ENCODE measurements at regions not wholly inside any gene's neighbourhood (a gene's known extent, or its start where the extent isn't known, plus 50 kb on each side); places are given as distances from the start of the nearest gene placed in this dataset.

DNA sequence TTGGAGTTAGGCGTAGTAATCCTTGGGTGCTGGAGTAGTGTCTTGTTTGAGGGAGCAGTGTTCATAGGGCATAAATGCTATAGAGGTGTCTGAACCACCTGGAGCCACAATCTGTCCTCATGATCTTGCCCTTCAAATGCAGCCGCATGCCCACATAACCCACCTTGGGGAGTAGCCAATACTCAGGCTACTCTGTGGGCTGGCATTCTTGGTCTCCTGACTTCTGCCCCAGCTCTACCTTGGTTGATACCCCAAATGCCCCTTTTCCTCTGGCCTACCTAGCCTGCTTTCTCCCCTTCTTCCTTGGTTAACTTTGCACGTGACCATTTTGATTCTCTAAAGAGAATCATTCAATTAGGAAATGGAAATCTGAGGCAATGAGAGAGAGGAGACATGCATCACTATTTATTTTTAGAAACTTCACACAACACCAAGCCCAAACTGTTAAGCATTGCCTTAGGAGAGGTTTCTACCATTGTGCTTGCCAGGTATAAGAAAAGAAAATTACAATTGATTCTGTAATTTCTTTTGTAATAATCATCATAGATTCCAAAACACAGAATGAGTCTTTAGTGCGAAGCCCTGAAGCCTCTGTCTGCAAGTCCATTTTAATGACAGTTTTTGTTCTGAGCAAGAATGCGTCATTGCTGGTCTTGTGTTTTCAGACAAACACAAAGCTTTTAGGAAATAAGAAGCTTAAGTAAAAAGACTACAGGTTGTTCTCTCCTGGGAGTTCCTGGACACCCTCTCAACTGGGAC lies 135.2 kb downstream of the C9orf152 start:
- Histone ChIP-seq H3K4me3 (ENCODE audit: low read length) (no peak overlapping the region), H3K4me2 (ENCODE audit: low read length) (no peak overlapping the region), H3K27me3 (ENCODE audit: control insufficient read depth, insufficient read depth, low read length) (no peaks in the 10 kb centered on the region), H3K9me3 (replicated peaks; ENCODE audit: low read length) (no peaks in the 10 kb centered on the region), H3K4me1 (ENCODE audit: control insufficient read depth, insufficient read depth, low read length) (peaks cover 43% of the 10 kb centered on the region), H3K36me3 (ENCODE audit: insufficient read depth, low read length) (peaks cover 6% of the 10 kb centered on the region), H3K9ac (ENCODE audit: low read depth, low read length) (no peak overlapping the region)

DNA sequence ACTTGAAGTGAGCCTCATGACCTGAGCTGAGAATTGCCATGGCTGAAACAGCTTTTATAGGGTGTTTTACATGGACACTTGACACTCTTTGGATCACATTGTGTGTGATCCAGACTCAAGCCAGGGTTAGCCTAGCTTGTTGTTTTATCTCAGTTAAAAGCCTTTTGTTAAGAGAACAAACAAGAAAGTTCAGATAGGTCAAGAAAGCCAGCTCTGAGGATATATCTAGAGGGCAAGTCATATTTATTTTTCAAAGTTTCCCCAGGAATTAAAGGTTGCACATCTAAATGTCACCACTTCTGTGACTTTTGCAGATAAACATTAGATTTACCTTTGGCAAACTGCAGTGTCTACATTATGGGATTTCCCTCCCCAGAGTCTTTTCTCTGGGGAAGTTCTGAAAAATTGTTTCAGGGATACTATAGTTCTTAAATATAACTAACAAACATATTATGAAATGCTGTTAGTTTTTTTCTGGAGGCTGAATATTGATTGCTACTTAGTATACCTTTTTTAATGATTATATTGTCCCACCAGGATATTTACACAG lies 134.5 kb downstream of the C9orf152 start:
- peaks cover 39% of the 10 kb centered on the region for H3K4me1 ChIP-seq (ENCODE audit: control insufficient read depth, insufficient read depth, low read length)
- H3K4me2 ChIP-seq (ENCODE audit: low read length) = no peak overlapping the region
- H3K9me3 ChIP-seq (replicated peaks; ENCODE audit: low read length) = no peaks in the 10 kb centered on the region
- no peaks in the 10 kb centered on the region for H3K27me3 ChIP-seq (ENCODE audit: control insufficient read depth, insufficient read depth, low read length)
- H3K9ac ChIP-seq (ENCODE audit: low read depth, low read length) = no peak overlapping the region
- peaks cover 6% of the 10 kb centered on the region for H3K36me3 ChIP-seq (ENCODE audit: insufficient read depth, low read length)
- H3K4me3 ChIP-seq (ENCODE audit: low read length) = no peak overlapping the region

DNA sequence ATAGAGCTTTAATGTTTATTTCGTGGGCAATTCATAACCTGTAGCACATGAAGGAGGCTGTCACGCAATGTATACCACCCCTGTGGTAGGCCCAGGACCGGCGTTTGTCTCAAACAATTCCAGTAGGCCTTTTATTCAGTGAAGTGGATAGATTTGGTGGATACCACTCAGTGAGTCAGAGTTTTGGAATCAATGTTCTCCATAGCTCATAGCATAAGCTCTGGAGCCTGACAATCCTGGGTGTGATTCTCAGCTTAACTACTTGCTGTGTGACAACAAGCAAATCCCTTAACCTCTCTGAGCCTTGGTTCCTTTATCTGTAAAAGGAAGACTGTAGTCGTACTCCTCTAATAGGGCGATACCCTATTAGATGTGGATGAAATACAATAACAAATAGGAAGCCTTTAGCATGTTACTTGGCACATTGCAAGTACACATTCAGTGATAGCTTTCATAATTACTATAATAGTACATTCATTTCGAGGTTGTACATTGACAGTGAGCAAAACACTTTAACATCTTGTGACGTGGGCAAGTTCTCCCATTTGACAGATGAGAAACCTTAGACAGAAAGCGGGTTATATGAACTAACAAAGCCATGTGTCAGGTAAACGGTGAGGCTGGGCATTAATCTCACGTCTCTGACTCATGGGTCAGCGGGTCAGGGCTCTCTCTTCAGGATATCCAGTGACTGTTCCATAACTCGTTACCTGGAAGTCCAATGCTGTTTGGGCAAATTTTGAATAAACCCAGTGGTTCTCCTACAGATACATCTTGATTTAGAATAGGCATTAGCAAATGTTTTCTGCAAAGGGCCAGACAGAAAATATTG lies 130.8 kb downstream of the C9orf152 start:
- Histone ChIP-seq H3K4me2 (ENCODE audit: low read length) (no peak overlapping the region), H3K27me3 (ENCODE audit: control insufficient read depth, insufficient read depth, low read length) (no peaks in the 10 kb centered on the region), H3K9ac (ENCODE audit: low read depth, low read length) (no peak overlapping the region), H3K36me3 (ENCODE audit: insufficient read depth, low read length) (peaks cover 6% of the 10 kb centered on the region), H3K4me1 (ENCODE audit: control insufficient read depth, insufficient read depth, low read length) (peaks cover 30% of the 10 kb centered on the region), H3K9me3 (replicated peaks; ENCODE audit: low read length) (no peaks in the 10 kb centered on the region), H3K4me3 (ENCODE audit: low read length) (no peak overlapping the region)

DNA sequence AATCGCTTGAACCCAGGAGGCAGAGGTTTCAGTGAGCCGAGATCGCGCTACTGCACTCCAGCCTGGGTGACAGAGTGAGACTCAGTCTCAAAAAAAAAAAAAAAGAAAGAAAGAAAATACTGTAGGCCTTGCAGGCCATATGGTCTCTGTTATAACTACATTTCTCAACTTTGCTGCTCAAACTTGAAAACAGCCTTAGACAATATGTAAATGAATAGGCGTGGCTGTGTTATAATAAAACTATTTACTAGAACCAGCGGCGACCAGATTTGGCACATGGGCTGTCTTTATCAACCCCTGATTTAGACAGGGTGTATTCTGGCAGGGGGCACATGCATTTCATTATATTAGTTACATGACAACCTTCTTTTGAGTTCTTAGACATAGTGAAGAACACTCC lies 130.0 kb downstream of the C9orf152 start:
- peaks cover 36% of the 10 kb centered on the region for H3K4me1 ChIP-seq (ENCODE audit: control insufficient read depth, insufficient read depth, low read length)
- no peak overlapping the region for H3K4me2 ChIP-seq (ENCODE audit: low read length)
- H3K27me3 ChIP-seq (ENCODE audit: control insufficient read depth, insufficient read depth, low read length) = no peaks in the 10 kb centered on the region
- H3K9ac ChIP-seq (ENCODE audit: low read depth, low read length) = no peak overlapping the region
- peaks cover 6% of the 10 kb centered on the region for H3K36me3 ChIP-seq (ENCODE audit: insufficient read depth, low read length)
- no peaks in the 10 kb centered on the region for H3K9me3 ChIP-seq (replicated peaks; ENCODE audit: low read length)
- no peak overlapping the region for H3K4me3 ChIP-seq (ENCODE audit: low read length)

DNA sequence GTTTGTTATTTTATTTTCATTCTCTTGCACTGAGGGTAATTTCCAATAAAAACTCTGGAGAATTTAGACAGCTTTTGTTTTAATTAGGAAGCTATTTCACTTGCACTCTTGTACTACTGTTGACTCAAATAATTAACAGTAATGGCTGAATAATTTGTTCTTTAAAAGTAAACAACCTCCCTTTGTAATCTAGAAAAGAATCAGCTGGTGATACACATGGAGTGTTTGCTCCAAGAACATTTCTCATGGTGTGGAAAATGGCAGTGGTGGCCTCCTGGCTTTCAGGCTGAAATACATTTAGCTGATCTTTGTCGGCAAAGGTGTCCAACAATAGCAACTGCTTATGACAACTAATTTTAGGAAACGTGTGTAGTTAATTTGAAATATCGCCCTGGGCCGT lies 129.4 kb downstream of the C9orf152 start:
- Histone ChIP-seq H3K4me1 (ENCODE audit: control insufficient read depth, insufficient read depth, low read length) (peaks cover 34% of the 10 kb centered on the region), H3K36me3 (ENCODE audit: insufficient read depth, low read length) (peaks cover 6% of the 10 kb centered on the region), H3K4me2 (ENCODE audit: low read length) (no peak overlapping the region), H3K4me3 (ENCODE audit: low read length) (no peak overlapping the region), H3K9me3 (replicated peaks; ENCODE audit: low read length) (no peaks in the 10 kb centered on the region), H3K9ac (ENCODE audit: low read depth, low read length) (no peak overlapping the region), H3K27me3 (ENCODE audit: control insufficient read depth, insufficient read depth, low read length) (no peaks in the 10 kb centered on the region)

DNA sequence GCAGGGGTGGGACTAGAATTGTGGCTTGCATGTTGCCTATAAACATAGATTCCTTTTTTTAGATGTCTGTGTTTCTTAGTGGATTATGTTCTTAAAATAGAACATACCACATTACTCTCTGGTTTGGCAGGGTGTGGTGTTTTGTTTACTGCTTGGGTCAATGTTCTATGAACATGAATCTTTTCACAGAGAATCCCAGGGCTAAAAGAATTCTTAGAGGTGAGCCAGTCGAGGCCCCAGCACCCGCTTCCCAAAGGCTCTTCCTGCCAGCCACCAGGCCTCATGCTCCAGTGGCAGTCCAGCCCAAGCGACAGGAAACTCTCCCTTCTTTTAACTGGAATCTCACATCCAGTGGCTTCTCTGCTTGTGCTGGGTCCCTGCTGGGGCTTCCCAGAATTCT lies 126.6 kb downstream of the C9orf152 start:
- H3K9ac ChIP-seq (ENCODE audit: low read depth, low read length) = peak overlapping the region; percentile 10
- no peaks in the 10 kb centered on the region for H3K27me3 ChIP-seq (ENCODE audit: control insufficient read depth, insufficient read depth, low read length)
- peaks cover 6% of the 10 kb centered on the region for H3K36me3 ChIP-seq (ENCODE audit: insufficient read depth, low read length)
- H3K9me3 ChIP-seq (replicated peaks; ENCODE audit: low read length) = no peaks in the 10 kb centered on the region
- H3K4me2 ChIP-seq (ENCODE audit: low read length) = no peak overlapping the region
- peaks cover 34% of the 10 kb centered on the region for H3K4me1 ChIP-seq (ENCODE audit: control insufficient read depth, insufficient read depth, low read length)
- no peak overlapping the region for H3K4me3 ChIP-seq (ENCODE audit: low read length)

DNA sequence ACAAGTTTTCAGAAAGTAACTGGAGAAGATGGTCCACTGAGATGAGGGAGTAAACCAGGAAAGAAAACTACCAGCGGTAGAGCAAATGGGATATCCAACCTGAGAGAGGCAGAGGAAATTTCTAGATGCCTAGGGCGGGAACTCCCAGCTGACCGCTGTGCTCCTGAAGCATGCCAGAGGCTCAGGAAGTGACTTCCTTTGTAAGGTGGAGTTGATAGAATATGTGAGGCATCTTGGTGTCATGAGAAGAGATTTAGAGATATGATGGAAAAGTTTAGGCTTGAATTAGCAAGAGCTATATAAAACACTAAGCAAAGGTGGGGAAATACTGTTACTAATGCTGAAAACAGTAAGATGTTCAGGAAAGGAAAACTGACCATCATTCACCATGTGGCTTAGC lies 124.1 kb downstream of the C9orf152 start:
- H3K4me2 ChIP-seq (ENCODE audit: low read length) = no peak overlapping the region
- H3K4me3 ChIP-seq (ENCODE audit: low read length) = no peak overlapping the region
- peaks cover 4% of the 10 kb centered on the region for H3K36me3 ChIP-seq (ENCODE audit: insufficient read depth, low read length)
- peaks cover 23% of the 10 kb centered on the region for H3K4me1 ChIP-seq (ENCODE audit: control insufficient read depth, insufficient read depth, low read length)
- no peak overlapping the region for H3K9ac ChIP-seq (ENCODE audit: low read depth, low read length)
- no peaks in the 10 kb centered on the region for H3K9me3 ChIP-seq (replicated peaks; ENCODE audit: low read length)
- no peaks in the 10 kb centered on the region for H3K27me3 ChIP-seq (ENCODE audit: control insufficient read depth, insufficient read depth, low read length)

DNA sequence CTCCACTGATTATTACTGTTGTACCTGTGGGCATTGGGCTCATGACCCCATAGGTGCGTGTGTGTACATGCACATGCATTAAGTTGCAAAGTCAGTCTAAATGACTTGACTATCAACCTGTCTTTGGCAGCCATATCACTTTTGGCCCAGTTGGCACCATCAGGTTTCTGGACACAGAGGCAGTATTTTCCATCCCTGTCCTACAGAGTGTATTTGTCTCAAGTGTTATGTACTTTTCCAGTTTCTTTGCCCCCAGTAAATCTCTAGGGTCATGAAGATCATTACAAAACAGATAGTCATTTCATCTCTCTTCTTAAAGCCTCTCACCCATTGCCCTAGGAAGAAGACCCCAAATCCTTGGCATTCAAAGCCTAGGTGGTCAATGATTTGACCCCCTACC lies 121.4 kb downstream of the C9orf152 start:
- Histone ChIP-seq H3K36me3 (ENCODE audit: insufficient read depth, low read length) (peaks cover 10% of the 10 kb centered on the region), H3K9ac (ENCODE audit: low read depth, low read length) (no peak overlapping the region), H3K9me3 (replicated peaks; ENCODE audit: low read length) (no peaks in the 10 kb centered on the region), H3K27me3 (ENCODE audit: control insufficient read depth, insufficient read depth, low read length) (no peaks in the 10 kb centered on the region), H3K4me3 (ENCODE audit: low read length) (no peak overlapping the region), H3K4me2 (ENCODE audit: low read length) (no peak overlapping the region), H3K4me1 (ENCODE audit: control insufficient read depth, insufficient read depth, low read length) (peaks cover 32% of the 10 kb centered on the region)

DNA sequence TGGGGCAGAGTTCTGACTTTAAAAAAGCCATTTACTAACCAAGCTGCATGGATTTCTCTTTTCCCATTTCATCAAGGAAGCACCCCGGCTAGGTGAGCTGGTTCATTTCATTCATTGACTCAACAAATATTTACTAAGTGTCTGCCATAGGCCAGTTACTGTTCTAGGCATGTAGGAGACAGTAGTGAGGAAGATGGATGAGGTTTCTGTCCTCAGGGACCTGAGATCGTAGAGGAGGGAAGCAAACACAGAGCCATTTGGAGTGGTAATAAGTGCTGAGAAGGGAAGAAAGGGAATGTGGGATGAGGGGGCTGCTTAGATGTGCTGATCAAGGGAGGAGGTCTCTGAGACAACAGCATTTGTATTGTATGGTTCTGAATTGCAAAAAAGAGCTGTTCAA lies 120.4 kb downstream of the C9orf152 start:
- H3K4me3 ChIP-seq (ENCODE audit: low read length) = no peak overlapping the region
- H3K9ac ChIP-seq (ENCODE audit: low read depth, low read length) = no peak overlapping the region
- no peaks in the 10 kb centered on the region for H3K27me3 ChIP-seq (ENCODE audit: control insufficient read depth, insufficient read depth, low read length)
- peaks cover 10% of the 10 kb centered on the region for H3K36me3 ChIP-seq (ENCODE audit: insufficient read depth, low read length)
- H3K4me1 ChIP-seq (ENCODE audit: control insufficient read depth, insufficient read depth, low read length) = peaks cover 22% of the 10 kb centered on the region
- no peaks in the 10 kb centered on the region for H3K9me3 ChIP-seq (replicated peaks; ENCODE audit: low read length)
- H3K4me2 ChIP-seq (ENCODE audit: low read length) = no peak overlapping the region

DNA sequence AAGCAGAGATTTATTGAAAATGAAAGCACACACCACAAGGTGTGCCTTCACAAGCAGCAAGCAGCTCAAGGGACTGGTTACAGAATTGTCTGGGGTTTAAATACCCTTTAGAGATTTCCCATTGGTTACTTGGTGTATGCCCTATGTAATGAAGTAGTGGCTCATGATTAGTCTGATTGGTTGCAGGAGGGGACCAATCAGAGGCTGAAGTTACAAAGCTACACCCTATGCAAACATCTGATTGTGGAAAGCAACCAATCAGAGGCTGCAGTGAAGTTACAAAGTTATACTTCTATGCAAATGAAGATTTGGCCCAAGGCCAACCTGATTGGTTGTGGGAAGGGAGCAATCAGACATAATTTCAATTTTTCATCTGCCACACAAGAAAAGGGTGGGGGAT lies 119.9 kb downstream of the C9orf152 start:
- H3K4me3 ChIP-seq (ENCODE audit: low read length) = no peak overlapping the region
- no peak overlapping the region for H3K9ac ChIP-seq (ENCODE audit: low read depth, low read length)
- peaks cover 10% of the 10 kb centered on the region for H3K36me3 ChIP-seq (ENCODE audit: insufficient read depth, low read length)
- peaks cover 19% of the 10 kb centered on the region for H3K4me1 ChIP-seq (ENCODE audit: control insufficient read depth, insufficient read depth, low read length)
- H3K4me2 ChIP-seq (ENCODE audit: low read length) = no peak overlapping the region
- H3K27me3 ChIP-seq (ENCODE audit: control insufficient read depth, insufficient read depth, low read length) = no peaks in the 10 kb centered on the region
- no peaks in the 10 kb centered on the region for H3K9me3 ChIP-seq (replicated peaks; ENCODE audit: low read length)

DNA sequence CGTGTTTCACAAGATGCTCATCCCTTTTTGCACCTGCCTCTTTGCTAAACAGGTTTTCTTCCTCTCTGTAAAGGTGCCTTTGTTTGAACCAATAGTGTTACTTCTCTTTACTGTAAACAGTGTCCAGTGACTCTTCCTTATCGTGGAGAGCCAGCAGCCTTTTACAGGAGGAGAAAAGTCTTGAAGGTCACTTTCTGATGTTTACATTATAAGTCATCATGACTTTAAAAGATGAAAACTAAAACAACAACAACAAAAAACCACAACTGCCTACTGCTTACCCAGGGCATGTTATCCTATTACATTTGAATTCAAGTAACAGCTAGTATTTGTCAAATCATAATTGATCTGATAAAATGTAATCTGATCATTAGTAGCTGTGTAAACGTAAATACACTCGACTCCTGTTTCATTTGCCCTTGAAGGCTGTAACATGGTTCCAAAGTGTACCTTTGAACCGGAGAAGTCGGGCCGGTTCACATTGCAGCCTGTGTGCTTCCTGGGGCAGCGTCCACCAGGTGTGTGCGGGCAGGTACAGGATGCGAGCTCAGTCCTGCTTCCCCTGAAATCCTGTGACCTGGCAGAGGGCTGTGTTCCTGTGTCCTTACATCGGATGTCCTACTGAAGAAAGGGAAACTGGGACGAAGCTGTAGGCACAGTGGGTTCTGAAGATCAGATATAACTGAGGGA lies 118.1 kb downstream of the C9orf152 start:
- Histone ChIP-seq H3K4me3 (ENCODE audit: low read length) (no peak overlapping the region), H3K27me3 (ENCODE audit: control insufficient read depth, insufficient read depth, low read length) (no peaks in the 10 kb centered on the region), H3K9ac (ENCODE audit: low read depth, low read length) (no peak overlapping the region), H3K4me2 (ENCODE audit: low read length) (peak overlapping the region; percentile 50), H3K9me3 (replicated peaks; ENCODE audit: low read length) (no peaks in the 10 kb centered on the region), H3K36me3 (ENCODE audit: insufficient read depth, low read length) (peaks cover 13% of the 10 kb centered on the region), H3K4me1 (ENCODE audit: control insufficient read depth, insufficient read depth, low read length) (peaks cover 17% of the 10 kb centered on the region)

Data from skeletal muscle satellite cell (primary cell).